Spleen (tissue), 11 donors: ENCODE measurements at regions not wholly inside any gene's neighbourhood (a gene's known extent, or its start where the extent isn't known, plus 50 kb on each side); places are given as distances from the start of the nearest gene placed in this dataset.

Experiments
- DNase-seq: peaks from one replicate; pipeline ENCODE4 v3.0.0-alpha.2; 2020
- H3K27ac ChIP-seq, 8 donors: fragments of 200-600 bp; sonication (generic) in 7 of 8; 1 replicate in 4 of 8; 2 replicates in 4 of 8; pipeline versions ENCODE4 v1.5.0 to v1.8.0; 2016 to 2021; ENCODE audit warnings: inconsistent platforms in 4 of 8, mild to moderate bottlenecking in 4 of 8, moderate library complexity in 1 of 8
- H3K27me3 ChIP-seq, 7 donors: fragments of 200-600 bp; sonication (generic) in 6 of 7; replicated peaks in 1 of 7; 1 replicate in 4 of 7; 2 replicates in 3 of 7; pipeline versions ENCODE4 v1.5.0 to v1.8.0; 2016 to 2021; ENCODE audit warnings: inconsistent platforms in 3 of 7, mild to moderate bottlenecking in 1 of 7
- H3K36me3 ChIP-seq, 6 donors: fragments of 200-600 bp; sonication (generic) in 5 of 6; 1 replicate in 4 of 6; 2 replicates in 2 of 6; pipeline versions ENCODE4 v1.5.0 to v1.8.0; 2016 to 2021; ENCODE audit warnings: inconsistent platforms in 2 of 6
- H3K4me1 ChIP-seq, 6 donors: fragments of 200-600 bp; sonication (generic) in 5 of 6; 1 replicate in 3 of 6; 2 replicates in 3 of 6; pipeline versions ENCODE4 v1.5.0 to v1.8.0; 2016 to 2021; ENCODE audit warnings: inconsistent platforms in 3 of 6
- H3K4me3 ChIP-seq, 8 donors: fragments of 200-600 bp; sonication (generic) in 7 of 8; 1 replicate in 4 of 8; 2 replicates in 4 of 8; pipeline versions ENCODE4 v1.5.0 to v1.8.0; 2016 to 2021; ENCODE audit warnings: inconsistent platforms in 4 of 8, mild to moderate bottlenecking in 4 of 8, moderate library complexity in 2 of 8
- H3K9me3 ChIP-seq, 8 donors: fragments of 200-600 bp; sonication (generic) in 7 of 8; 1 replicate in 4 of 8; 2 replicates in 4 of 8; pipeline versions ENCODE4 v1.5.0 to v1.8.0; 2016 to 2021; ENCODE audit warnings: inconsistent platforms in 4 of 8
- CTCF ChIP-seq, 11 experiments: fragments of 200-600 bp in 7 of 11; fragments of 450-650 bp in 4 of 11; sonication (generic) in 4 of 11; IDR thresholded peaks in 8 of 11; conservative IDR thresholded peaks in 3 of 11; 1 replicate in 7 of 11; 2 replicates in 4 of 11; pipeline versions ENCODE4 v1.4.0 to v1.8.0; 2016 to 2021; ENCODE audit warnings: antibody characterized with exemption in 11 of 11, inconsistent platforms in 4 of 11, mild to moderate bottlenecking in 1 of 11
- POLR2A ChIP-seq, 3 donors: fragments of 450-650 bp; IDR thresholded peaks; one replicate each; pipeline ENCODE4 v1.5.1; 2017; ENCODE audit warnings: antibody characterized with exemption in 3 of 3, mild to moderate bottlenecking in 1 of 3
- POLR2AphosphoS5 ChIP-seq, 3 donors: sonication (generic); formaldehyde crosslinking; IDR thresholded peaks; one replicate each; pipeline ENCODE4 v1.5.1; 2017; ENCODE audit warnings: antibody characterized with exemption in 3 of 3
- whole genome bisulfite sequencing, 5 donors: extraction: QIAGEN DNeasy Blood & Tissue Kit in 3 of 5; methylation state at CpG; one replicate each; pipeline versions ENCODE4 v1.1.5 to v1.1.7; 2013 to 2018; 5-methylcytosine and 5-hydroxymethylcytosine counted together
- intact Hi-C: fragments of 100-400 bp; cut with DNase I; formaldehyde crosslinking; loops from one replicate; pipeline ENCODE4 v1.15.0; 2023; ENCODE audit warnings: low total_unique reads
- donor health status: healthy with polysubstance abuse.
- donor health status: DM: no; HTN: no; CAD: no; lungs with moderate emphysema.
- donor health status: DM: no; HTN: no; CAD: no.
- donor health status: Bipolar disorder and iron deficiency.
- donor health status: healthy.
- donor health status: DM: no; HTN: no; CAD: no.
- donor health status: DM: yes; HTN: yes; CAD: no.

- H3K4me1 ChIP-seq = no peaks in the 10 kb centered on the region
- H3K27ac ChIP-seq = no peak overlapping the region
- H3K4me3 ChIP-seq = no peak overlapping the region
- 75 to 92% (median 88%) methylated on average over 7 of the region's 7 CpGs for WGBS, 5 donors
- no peak for TF ChIP-seq POLR2A (IDR thresholded peaks at IDR 0.05)
- no peak for TF ChIP-seq POLR2AphosphoS5 (IDR thresholded peaks at IDR 0.05)
- TF ChIP-seq CTCF (IDR thresholded peaks at IDR 0.05 in 8 of 11, conservative IDR thresholded peaks at IDR 0.05 in 3 of 11) = no peak
- H3K36me3 ChIP-seq = no peaks in the 10 kb centered on the region
- H3K27me3 ChIP-seq = no peaks in the 10 kb centered on the region
- DNase-seq = no peak
- intact Hi-C loops = no loop called here
- H3K9me3 ChIP-seq = no peaks in the 10 kb centered on the region
Observed at GRCh38 chr3:153078826-153079225, 83.2 kb upstream of the RAP2B start.

DNA sequence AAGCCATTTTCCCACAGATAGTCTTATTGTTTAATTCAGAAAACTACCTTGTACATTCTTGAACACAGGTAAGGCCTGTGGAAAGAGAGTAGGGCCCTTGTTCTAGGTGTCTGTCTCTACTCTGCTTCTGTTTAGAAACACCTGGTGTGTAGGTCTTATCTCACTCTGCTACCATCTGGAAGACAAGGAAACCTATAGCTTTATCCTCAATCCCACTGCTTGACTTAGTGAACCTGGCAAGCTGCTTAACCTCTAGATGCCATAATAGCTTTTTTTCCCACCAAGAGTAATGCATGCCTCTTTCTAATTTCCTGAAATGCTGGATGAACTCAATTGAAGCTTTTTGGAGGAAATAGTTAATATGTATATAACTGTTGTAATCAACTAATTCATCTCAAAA, 82.6 kb upstream of the RAP2B start:
- no peak overlapping the region for H3K4me3 ChIP-seq
- no peaks in the 10 kb centered on the region for H3K4me1 ChIP-seq
- H3K27me3 ChIP-seq = no peaks in the 10 kb centered on the region
- TF ChIP-seq POLR2A (IDR thresholded peaks at IDR 0.05) (no peak), CTCF (IDR thresholded peaks at IDR 0.05 in 8 of 11, conservative IDR thresholded peaks at IDR 0.05 in 3 of 11) (no peak)
- no peaks in the 10 kb centered on the region for H3K36me3 ChIP-seq
- intact Hi-C loops = no loop called here
- H3K9me3 ChIP-seq = no peaks in the 10 kb centered on the region
- no peak overlapping the region for H3K27ac ChIP-seq
- no peak for DNase-seq

DNA sequence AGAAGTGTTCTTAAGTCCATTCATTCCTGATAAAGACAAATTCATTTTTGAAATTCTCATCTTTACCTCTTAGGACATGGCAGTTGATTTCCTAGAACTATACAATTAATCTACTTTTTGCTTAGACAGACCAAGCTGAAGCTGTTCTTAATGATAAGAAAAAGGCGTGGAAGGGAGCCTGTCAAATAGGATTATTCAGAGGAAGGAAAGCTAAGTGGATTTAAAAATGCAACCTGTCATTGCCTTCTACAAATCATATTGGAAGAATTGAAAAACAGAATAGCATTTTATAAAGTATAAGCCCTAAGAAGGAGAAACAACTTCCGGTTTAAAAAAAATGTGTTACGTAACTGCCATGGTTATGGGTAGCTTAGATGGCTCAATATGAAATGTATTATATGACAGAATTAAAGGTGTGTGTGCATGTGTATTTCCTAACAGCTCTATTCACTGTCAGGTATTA, 81.2 kb upstream of the RAP2B start:
- H3K27ac ChIP-seq = no peak overlapping the region
- H3K4me1 ChIP-seq = no peaks in the 10 kb centered on the region
- no peaks in the 10 kb centered on the region for H3K36me3 ChIP-seq
- no peak for DNase-seq
- H3K9me3 ChIP-seq = no peaks in the 10 kb centered on the region
- no peaks in the 10 kb centered on the region for H3K27me3 ChIP-seq
- intact Hi-C loops = no loop called here
- no peak for TF ChIP-seq POLR2AphosphoS5 (IDR thresholded peaks at IDR 0.05)
- no peak for TF ChIP-seq POLR2A (IDR thresholded peaks at IDR 0.05)
- 31 to 63% (median 46%) methylated on average over 3 of the region's 3 CpGs for WGBS, 5 donors
- no peak overlapping the region for H3K4me3 ChIP-seq

- Histone ChIP-seq H3K4me3 (no peak overlapping the region), H3K9me3 (no peaks in the 10 kb centered on the region), H3K36me3 (no peaks in the 10 kb centered on the region), H3K27ac (no peak overlapping the region), H3K27me3 (no peaks in the 10 kb centered on the region), H3K4me1 (no peaks in the 10 kb centered on the region)
- intact Hi-C loops = no loop called here
- 74 to 86% (median 77%) methylated on average over 3 of the region's 3 CpGs for WGBS, 5 donors
- DNase-seq = no peak
- no peak for TF ChIP-seq POLR2AphosphoS5 (IDR thresholded peaks at IDR 0.05)
- TF ChIP-seq CTCF (IDR thresholded peaks at IDR 0.05 in 8 of 11, conservative IDR thresholded peaks at IDR 0.05 in 3 of 11) = no peak
- no peak for TF ChIP-seq POLR2A (IDR thresholded peaks at IDR 0.05)
Observed at GRCh38 chr3:153084431-153084830, 77.6 kb upstream of the RAP2B start.
